ENCODE measurements at regions not wholly inside any gene's neighbourhood (a gene's known extent, or its start where the extent isn't known, plus 50 kb on each side); places are given as distances from the start of the nearest gene placed in this dataset.

GRCh38 chr4:171588764-171589163 lies 224.4 kb upstream of the GALNTL6 start:
- TF ChIP-seq EZH2 (IDR thresholded peaks at IDR 0.05; ENCODE audit: low read length) = no peak
- TF ChIP-seq, protein P1, sequence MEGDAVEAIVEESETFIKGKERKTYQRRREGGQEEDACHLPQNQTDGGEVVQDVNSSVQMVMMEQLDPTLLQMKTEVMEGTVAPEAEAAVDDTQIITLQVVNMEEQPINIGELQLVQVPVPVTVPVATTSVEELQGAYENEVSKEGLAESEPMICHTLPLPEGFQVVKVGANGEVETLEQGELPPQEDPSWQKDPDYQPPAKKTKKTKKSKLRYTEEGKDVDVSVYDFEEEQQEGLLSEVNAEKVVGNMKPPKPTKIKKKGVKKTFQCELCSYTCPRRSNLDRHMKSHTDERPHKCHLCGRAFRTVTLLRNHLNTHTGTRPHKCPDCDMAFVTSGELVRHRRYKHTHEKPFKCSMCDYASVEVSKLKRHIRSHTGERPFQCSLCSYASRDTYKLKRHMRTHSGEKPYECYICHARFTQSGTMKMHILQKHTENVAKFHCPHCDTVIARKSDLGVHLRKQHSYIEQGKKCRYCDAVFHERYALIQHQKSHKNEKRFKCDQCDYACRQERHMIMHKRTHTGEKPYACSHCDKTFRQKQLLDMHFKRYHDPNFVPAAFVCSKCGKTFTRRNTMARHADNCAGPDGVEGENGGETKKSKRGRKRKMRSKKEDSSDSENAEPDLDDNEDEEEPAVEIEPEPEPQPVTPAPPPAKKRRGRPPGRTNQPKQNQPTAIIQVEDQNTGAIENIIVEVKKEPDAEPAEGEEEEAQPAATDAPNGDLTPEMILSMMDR (optimal IDR thresholded peaks at IDR 0.05 in 1 of 3, IDR thresholded peaks at IDR 0.05 in 1 of 3, conservative IDR thresholded peaks at IDR 0.05 in 1 of 3; ENCODE audit: extremely low read depth in 1 of 3, insufficient read depth in 2 of 3, low read length in 3 of 3) = no peak
